Upper lobe of right lung (tissue), 1 donor: ENCODE measurements at regions not wholly inside any gene's neighbourhood (a gene's known extent, or its start where the extent isn't known, plus 50 kb on each side); places are given as distances from the start of the nearest gene placed in this dataset.

Experiments used
- ATAC-seq: fragments of 200-7000 bp; cut with Tn5 transposase; one replicate; pipeline ENCODE4 v1.9.1; 2020; ENCODE audit warnings: mild to moderate bottlenecking, moderate library complexity
- DNase-seq: peaks from one replicate; pipeline ENCODE4 v3.0.0-alpha.2; 2020
- H3K27ac ChIP-seq: fragments of 200-600 bp; one replicate; pipeline ENCODE4 v1.8.0; 2022
- H3K27me3 ChIP-seq: fragments of 200-600 bp; one replicate; pipeline ENCODE4 v1.8.0; 2022; ENCODE audit warnings: mild to moderate bottlenecking
- H3K36me3 ChIP-seq: fragments of 200-600 bp; one replicate; pipeline ENCODE4 v1.8.0; 2022
- H3K4me1 ChIP-seq: fragments of 200-600 bp; one replicate; pipeline ENCODE4 v1.8.0; 2022
- H3K4me3 ChIP-seq: fragments of 200-600 bp; one replicate; pipeline ENCODE4 v1.8.0; 2022; ENCODE audit warnings: mild to moderate bottlenecking
- H3K9me3 ChIP-seq: fragments of 200-600 bp; one replicate; pipeline ENCODE4 v1.8.0; 2022
- CTCF ChIP-seq: fragments of 200-600 bp; IDR thresholded peaks from one replicate; pipeline ENCODE4 v1.8.0; 2022; ENCODE audit warnings: antibody characterized with exemption
- intact Hi-C: fragments of 100-400 bp; cut with DNase I; formaldehyde crosslinking; loops from one replicate; pipeline ENCODE4 v1.11.0; 2022
- donor health status: DM: no; HTN: yes; CAD: no; lungs with severe emphysema.

- TF ChIP-seq CTCF, result peak; percentile 89
- no peak for DNase-seq
- intact Hi-C loops, result no loop called here
These were observed 102.9 kb upstream of the SLC8A1 start for GRCh38 chr2:40554665-40555294.

DNA sequence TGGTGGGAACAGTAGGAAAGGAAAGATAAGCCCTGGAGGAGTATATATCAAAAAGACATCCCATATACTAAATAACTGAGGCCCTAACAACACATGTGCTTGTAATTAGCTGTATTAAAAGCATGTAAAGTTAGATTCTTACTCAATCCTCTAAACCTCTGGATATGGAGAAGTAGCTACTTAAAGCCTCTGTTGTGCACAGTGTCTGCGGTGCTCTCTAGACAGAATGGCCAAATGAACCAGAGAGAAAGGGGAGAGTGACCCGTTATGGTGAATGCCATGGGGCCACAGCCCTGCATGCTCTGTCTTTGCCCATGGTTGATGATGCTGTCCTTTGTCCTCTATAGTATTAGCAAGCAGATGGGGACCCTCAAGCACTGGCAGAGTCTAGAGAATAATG, 104.4 kb upstream of the SLC8A1 start:
- TF ChIP-seq CTCF, result no peak
- Histone ChIP-seq H3K27me3 (no peaks in the 10 kb centered on the region), H3K27ac (no peak overlapping the region), H3K36me3 (no peaks in the 10 kb centered on the region), H3K4me1 (no peaks in the 10 kb centered on the region), H3K9me3 (no peaks in the 10 kb centered on the region), H3K4me3 (no peak overlapping the region)
- ATAC-seq (peak; percentile 50), DNase-seq (no peak)
- intact Hi-C loops, result no loop called here

More at GRCh38 chr2:40554665-40555294, 102.9 kb upstream of the SLC8A1 start:
- Histone ChIP-seq H3K4me3 (no peak overlapping the region), H3K27ac (no peak overlapping the region), H3K36me3 (no peaks in the 10 kb centered on the region), H3K9me3 (no peaks in the 10 kb centered on the region), H3K27me3 (no peaks in the 10 kb centered on the region), H3K4me1 (no peaks in the 10 kb centered on the region)
- peak; percentile 93 for ATAC-seq

DNA sequence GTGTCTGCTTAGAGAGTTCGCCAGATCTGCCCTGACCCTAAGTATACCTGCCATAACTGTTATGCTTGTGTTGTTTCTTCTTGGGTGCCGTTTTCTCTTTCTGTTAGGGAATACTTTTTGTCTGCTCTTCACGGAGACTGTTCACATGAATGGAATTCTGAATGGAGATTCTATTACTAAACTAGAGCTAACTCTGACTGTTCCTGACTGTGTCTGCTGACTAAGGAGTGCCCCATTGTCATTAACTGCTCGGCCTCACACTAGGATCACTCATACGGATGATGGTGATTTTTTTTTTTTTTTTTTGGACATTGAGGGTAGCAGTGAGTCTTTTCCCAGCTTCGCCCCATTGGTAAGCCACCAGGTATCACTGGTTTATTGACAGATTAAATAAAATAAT, 104.8 kb upstream of the SLC8A1 start:
- intact Hi-C loops, result no loop called here
- no peak for TF ChIP-seq CTCF
- DNase-seq, result no peak

GRCh38 chr2:40558761-40559160, 106.9 kb upstream of the SLC8A1 start:
- ATAC-seq (peak; percentile 67), DNase-seq (no peak)
- Histone ChIP-seq H3K27me3 (no peaks in the 10 kb centered on the region), H3K9me3 (no peaks in the 10 kb centered on the region), H3K27ac (no peak overlapping the region), H3K36me3 (no peaks in the 10 kb centered on the region), H3K4me1 (no peaks in the 10 kb centered on the region), H3K4me3 (no peak overlapping the region)
- intact Hi-C loops, result no loop called here
- TF ChIP-seq CTCF, result no peak

More for the DNA sequence above, 104.8 kb upstream of the SLC8A1 start:
- H3K27me3 ChIP-seq, result no peaks in the 10 kb centered on the region
- no peaks in the 10 kb centered on the region for H3K36me3 ChIP-seq
- ATAC-seq, result no peak
- H3K9me3 ChIP-seq, result no peaks in the 10 kb centered on the region
- H3K4me3 ChIP-seq, result no peak overlapping the region
- no peaks in the 10 kb centered on the region for H3K4me1 ChIP-seq
- no peak overlapping the region for H3K27ac ChIP-seq

DNA sequence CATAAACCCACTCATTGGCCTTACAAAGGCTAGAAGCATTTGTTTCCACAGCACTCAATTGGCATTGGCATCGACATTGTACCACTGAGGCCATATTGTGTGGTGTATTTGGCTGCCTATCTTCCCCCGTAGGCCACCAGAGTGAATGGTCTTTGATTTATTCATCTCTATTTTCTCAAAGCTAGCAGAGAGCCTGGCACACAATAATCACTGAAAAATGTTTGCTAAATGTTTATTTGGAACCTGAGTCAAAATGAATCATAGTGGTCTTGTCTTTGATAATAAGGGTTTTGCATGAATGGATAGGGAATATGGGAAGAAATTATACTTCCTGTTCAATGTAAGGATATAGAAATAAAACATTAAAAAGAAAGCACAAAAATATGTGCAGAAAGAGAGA, 107.3 kb upstream of the SLC8A1 start:
- Histone ChIP-seq H3K9me3 (no peaks in the 10 kb centered on the region), H3K4me3 (no peak overlapping the region), H3K36me3 (no peaks in the 10 kb centered on the region), H3K4me1 (no peaks in the 10 kb centered on the region), H3K27ac (no peak overlapping the region), H3K27me3 (no peaks in the 10 kb centered on the region)
- TF ChIP-seq CTCF, result no peak
- no peak for DNase-seq
- ATAC-seq, result no peak
- intact Hi-C loops, result no loop called here

DNA sequence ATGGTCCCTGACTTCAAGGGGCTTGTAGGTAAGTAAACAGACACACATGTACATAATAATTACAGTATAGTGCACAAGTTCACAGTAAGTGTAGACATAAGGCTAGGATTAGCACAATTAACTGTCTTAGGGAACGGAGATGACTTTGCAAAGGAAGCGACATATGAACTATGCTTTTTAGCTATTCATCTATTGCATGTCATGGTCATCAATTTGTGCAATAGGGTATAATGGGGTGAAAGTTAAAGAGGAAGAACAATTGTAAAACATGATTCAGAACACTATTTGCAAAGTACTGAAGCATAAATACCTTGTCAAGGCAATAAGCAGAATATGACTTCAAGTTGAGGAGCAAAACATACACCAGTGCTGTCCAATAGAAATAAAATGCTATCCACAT, 112.3 kb upstream of the SLC8A1 start:
- Histone ChIP-seq H3K27me3 (no peaks in the 10 kb centered on the region), H3K4me1 (no peaks in the 10 kb centered on the region), H3K4me3 (no peak overlapping the region), H3K36me3 (no peaks in the 10 kb centered on the region), H3K27ac (no peak overlapping the region), H3K9me3 (no peaks in the 10 kb centered on the region)
- intact Hi-C loops, result no loop called here
- no peak for TF ChIP-seq CTCF
- DNase-seq (no peak), ATAC-seq (peak; percentile 45)
